Activated T-cell treated with anti-CD3 and anti-CD28 coated beads, Interleukin-2, amount 50 U/mL, for 72 hours (primary cell): ENCODE measurements at regions not wholly inside any gene's neighbourhood (a gene's known extent, or its start where the extent isn't known, plus 50 kb on each side); places are given as distances from the start of the nearest gene placed in this dataset.

Source experiments
- ATAC-seq, 2 donors: fragments of 150-1000 bp; cut with Tn5 transposase; replicated peaks in 1 of 2; 2 replicates each; pipeline ENCODE4 v1.10.0; 2021; ENCODE audit warnings: moderate library complexity in 2 of 2, mild to moderate bottlenecking in 1 of 2
- DNase-seq, 2 donors: peaks; one replicate each; pipeline ENCODE4 v3.0.0; 2021 to 2022; ENCODE audit warnings: mixed read lengths in 1 of 2
- H3K27ac Mint-ChIP-seq: one replicate; pipeline ENCODE4 v1.8.0; 2022; ENCODE audit warnings: mild to moderate bottlenecking, moderate library complexity, mixed read lengths
- H3K27me3 Mint-ChIP-seq: one replicate; pipeline ENCODE4 v1.8.0; 2022; ENCODE audit warnings: low read depth, mixed read lengths
- H3K36me3 Mint-ChIP-seq, 2 donors: one replicate each; pipeline ENCODE4 v1.8.0; 2022; ENCODE audit warnings: mixed read lengths in 2 of 2, mild to moderate bottlenecking in 1 of 2; ENCODE audit not compliant: insufficient read depth in 2 of 2
- H3K4me1 Mint-ChIP-seq: one replicate; pipeline ENCODE4 v1.8.0; 2022; ENCODE audit warnings: low read depth, mixed read lengths
- H3K4me3 Mint-ChIP-seq, 2 donors: one replicate each; pipeline ENCODE4 v1.8.0; 2022; ENCODE audit warnings: mild to moderate bottlenecking in 2 of 2, mixed read lengths in 2 of 2, moderate library complexity in 2 of 2
- H3K9me3 Mint-ChIP-seq, 2 donors: one replicate each; pipeline ENCODE4 v1.8.0; 2022; ENCODE audit warnings: mixed read lengths in 2 of 2

GRCh38 chr10:128697437-128697836 is 571.2 kb upstream of the MKI67 start:
- H3K4me1 Mint-ChIP-seq = no peaks in the 10 kb centered on the region
- H3K27ac Mint-ChIP-seq = no peak overlapping the region
- ATAC-seq = no peak
- H3K36me3 Mint-ChIP-seq = no peaks in the 10 kb centered on the region
- H3K9me3 Mint-ChIP-seq = no peaks in the 10 kb centered on the region
- no peaks in the 10 kb centered on the region for H3K27me3 Mint-ChIP-seq
- no peak for DNase-seq
- H3K4me3 Mint-ChIP-seq = no peak overlapping the region

GRCh38 chr10:128701381-128701780 is 575.2 kb upstream of the MKI67 start:
- no peak for DNase-seq
- H3K27ac Mint-ChIP-seq = no peak overlapping the region
- H3K4me1 Mint-ChIP-seq = no peaks in the 10 kb centered on the region
- H3K9me3 Mint-ChIP-seq = no peaks in the 10 kb centered on the region
- no peak for ATAC-seq
- H3K36me3 Mint-ChIP-seq = no peaks in the 10 kb centered on the region
- no peaks in the 10 kb centered on the region for H3K27me3 Mint-ChIP-seq
- no peak overlapping the region for H3K4me3 Mint-ChIP-seq

GRCh38 chr10:128701837-128702236 is 575.6 kb upstream of the MKI67 start:
- H3K36me3 Mint-ChIP-seq = no peaks in the 10 kb centered on the region
- H3K4me3 Mint-ChIP-seq = no peak overlapping the region
- H3K4me1 Mint-ChIP-seq = no peaks in the 10 kb centered on the region
- DNase-seq (no peak), ATAC-seq (no peak)
- H3K27ac Mint-ChIP-seq = no peak overlapping the region
- H3K9me3 Mint-ChIP-seq = no peaks in the 10 kb centered on the region
- H3K27me3 Mint-ChIP-seq = no peaks in the 10 kb centered on the region

- H3K27ac Mint-ChIP-seq = no peak overlapping the region
- H3K9me3 Mint-ChIP-seq = no peaks in the 10 kb centered on the region
- peaks cover 10% of the 10 kb centered on the region for H3K27me3 Mint-ChIP-seq
- no peaks in the 10 kb centered on the region for H3K36me3 Mint-ChIP-seq
- no peak overlapping the region for H3K4me3 Mint-ChIP-seq
- H3K4me1 Mint-ChIP-seq = no peaks in the 10 kb centered on the region
- ATAC-seq (no peak), DNase-seq (no peak)
Observed at GRCh38 chr10:128704716-128705115, 578.5 kb upstream of the MKI67 start.

- ATAC-seq (no peak), DNase-seq (no peak)
- Mint-ChIP-seq H3K36me3 (no peaks in the 10 kb centered on the region), H3K4me1 (no peaks in the 10 kb centered on the region), H3K27me3 (peaks cover 10% of the 10 kb centered on the region), H3K4me3 (no peak overlapping the region), H3K27ac (no peak overlapping the region), H3K9me3 (no peaks in the 10 kb centered on the region)
Observed at GRCh38 chr10:128708182-128708581, 582.0 kb upstream of the MKI67 start.

GRCh38 chr10:128709686-128710085 is 583.5 kb upstream of the MKI67 start:
- Mint-ChIP-seq H3K4me3 (no peak overlapping the region), H3K27me3 (peaks cover 15% of the 10 kb centered on the region), H3K4me1 (no peaks in the 10 kb centered on the region), H3K36me3 (no peaks in the 10 kb centered on the region), H3K27ac (no peak overlapping the region), H3K9me3 (no peaks in the 10 kb centered on the region)
- ATAC-seq = no peak
- no peak for DNase-seq

GRCh38 chr10:128710098-128710797 is 584.0 kb upstream of the MKI67 start:
- H3K4me1 Mint-ChIP-seq = no peaks in the 10 kb centered on the region
- no peaks in the 10 kb centered on the region for H3K9me3 Mint-ChIP-seq
- no peak overlapping the region for H3K27ac Mint-ChIP-seq
- no peak overlapping the region for H3K4me3 Mint-ChIP-seq
- ATAC-seq (no peak), DNase-seq (no peak)
- no peaks in the 10 kb centered on the region for H3K36me3 Mint-ChIP-seq
- H3K27me3 Mint-ChIP-seq = peaks cover 15% of the 10 kb centered on the region

- Mint-ChIP-seq H3K27ac (no peak overlapping the region), H3K27me3 (peaks cover 15% of the 10 kb centered on the region), H3K4me3 (no peak overlapping the region), H3K4me1 (no peaks in the 10 kb centered on the region), H3K36me3 (no peaks in the 10 kb centered on the region), H3K9me3 (no peaks in the 10 kb centered on the region)
- DNase-seq = no peak
- no peak for ATAC-seq
Observed at GRCh38 chr10:128710798-128711183, 584.6 kb upstream of the MKI67 start.

GRCh38 chr10:128711806-128712205 is 585.6 kb upstream of the MKI67 start:
- Mint-ChIP-seq H3K36me3 (no peaks in the 10 kb centered on the region), H3K27ac (no peak overlapping the region), H3K4me3 (no peak overlapping the region), H3K4me1 (no peaks in the 10 kb centered on the region), H3K9me3 (no peaks in the 10 kb centered on the region), H3K27me3 (peaks cover 15% of the 10 kb centered on the region)
- DNase-seq (no peak), ATAC-seq (no peak)

- H3K36me3 Mint-ChIP-seq = no peaks in the 10 kb centered on the region
- no peaks in the 10 kb centered on the region for H3K9me3 Mint-ChIP-seq
- no peak overlapping the region for H3K4me3 Mint-ChIP-seq
- H3K27me3 Mint-ChIP-seq = peaks cover 15% of the 10 kb centered on the region
- DNase-seq (no peak), ATAC-seq (no peak)
- H3K4me1 Mint-ChIP-seq = no peaks in the 10 kb centered on the region
- H3K27ac Mint-ChIP-seq = no peak overlapping the region
Observed at GRCh38 chr10:128712661-128713400, 586.6 kb upstream of the MKI67 start.

- H3K27me3 Mint-ChIP-seq = peaks cover 12% of the 10 kb centered on the region
- ATAC-seq (no peak), DNase-seq (no peak)
- no peaks in the 10 kb centered on the region for H3K36me3 Mint-ChIP-seq
- H3K4me1 Mint-ChIP-seq = no peaks in the 10 kb centered on the region
- no peak overlapping the region for H3K4me3 Mint-ChIP-seq
- H3K27ac Mint-ChIP-seq = no peak overlapping the region
- H3K9me3 Mint-ChIP-seq = no peaks in the 10 kb centered on the region
Observed at GRCh38 chr10:128713471-128713870, 587.2 kb upstream of the MKI67 start.

GRCh38 chr10:128713874-128714570 is 587.8 kb upstream of the MKI67 start:
- no peaks in the 10 kb centered on the region for H3K4me1 Mint-ChIP-seq
- H3K36me3 Mint-ChIP-seq = no peaks in the 10 kb centered on the region
- H3K9me3 Mint-ChIP-seq = no peaks in the 10 kb centered on the region
- H3K27me3 Mint-ChIP-seq = peaks cover 10% of the 10 kb centered on the region
- DNase-seq = no peak
- H3K4me3 Mint-ChIP-seq = no peak overlapping the region
- no peak overlapping the region for H3K27ac Mint-ChIP-seq
- ATAC-seq = no peak

- DNase-seq = no peak
- Mint-ChIP-seq H3K27me3 (peaks cover 5% of the 10 kb centered on the region), H3K4me1 (no peaks in the 10 kb centered on the region), H3K4me3 (no peak overlapping the region), H3K36me3 (no peaks in the 10 kb centered on the region), H3K27ac (no peak overlapping the region), H3K9me3 (no peaks in the 10 kb centered on the region)
- no peak for ATAC-seq
Observed at GRCh38 chr10:128714644-128715415, 588.6 kb upstream of the MKI67 start.
